ENCODE measurements at regions not wholly inside any gene's neighbourhood (a gene's known extent, or its start where the extent isn't known, plus 50 kb on each side); places are given as distances from the start of the nearest gene placed in this dataset.

- ATAC-seq: no peak
Observed at GRCh38 chr3:117746066-117746465, 1036.5 kb downstream of the TUSC7 start.

- ATAC-seq: no peak
Observed at GRCh38 chr3:117748131-117748530, 1038.6 kb downstream of the TUSC7 start.

- ATAC-seq: no peak
Observed at GRCh38 chr3:117750674-117751269, 1041.2 kb downstream of the TUSC7 start.

- no peak for ATAC-seq
Observed at GRCh38 chr3:117751651-117752050, 1042.1 kb downstream of the TUSC7 start.

- ATAC-seq: no peak
Observed at GRCh38 chr3:117752984-117753717, 1043.6 kb downstream of the TUSC7 start.

GRCh38 chr3:117754058-117754457 lies 1044.5 kb downstream of the TUSC7 start:
- ATAC-seq: no peak

GRCh38 chr3:117754841-117755240 lies 1045.3 kb downstream of the TUSC7 start:
- no peak for ATAC-seq

- ATAC-seq: no peak
Observed at GRCh38 chr3:117756563-117756962, 1047.0 kb downstream of the TUSC7 start.

- peak; percentile 65 for ATAC-seq
Observed at GRCh38 chr3:117761703-117762620, 1052.4 kb downstream of the TUSC7 start.

- ATAC-seq: peak; percentile 74
Observed at GRCh38 chr3:117762621-117763037, 1053.0 kb downstream of the TUSC7 start.

- no peak for ATAC-seq
Observed at GRCh38 chr3:117763561-117763960, 1054.0 kb downstream of the TUSC7 start.

GRCh38 chr3:117768581-117768980 lies 1059.0 kb downstream of the TUSC7 start:
- ATAC-seq: no peak

GRCh38 chr3:117774130-117774529 lies 1064.6 kb downstream of the TUSC7 start:
- no peak for ATAC-seq

- ATAC-seq: no peak
Observed at GRCh38 chr3:117786349-117786748, 1076.8 kb downstream of the TUSC7 start.

GRCh38 chr3:117788061-117788460 lies 1078.5 kb downstream of the TUSC7 start:
- no peak for ATAC-seq

GRCh38 chr3:117788506-117788905 lies 1078.9 kb downstream of the TUSC7 start:
- no peak for ATAC-seq

- ATAC-seq: no peak
Observed at GRCh38 chr3:117790235-117790987, 1080.8 kb downstream of the TUSC7 start.

GRCh38 chr3:117793622-117794265 lies 1084.2 kb downstream of the TUSC7 start:
- no peak for ATAC-seq

- ATAC-seq: no peak
Observed at GRCh38 chr3:117798221-117798620, 1088.6 kb downstream of the TUSC7 start.

- ATAC-seq: no peak
Observed at GRCh38 chr3:117798687-117799386, 1089.3 kb downstream of the TUSC7 start.

- no peak for ATAC-seq
Observed at GRCh38 chr3:117799387-117799735, 1089.8 kb downstream of the TUSC7 start.

GRCh38 chr3:117801912-117802239 lies 1092.3 kb downstream of the TUSC7 start:
- no peak for ATAC-seq
